ENCODE measurements at regions not wholly inside any gene's neighbourhood (a gene's known extent, or its start where the extent isn't known, plus 50 kb on each side); places are given as distances from the start of the nearest gene placed in this dataset.

GRCh38 chr4:149166365-149166764 lies 649.3 kb downstream of the IQCM start:
- ChIA-PET POLR2A (no interaction called here), CTCF (ENCODE audit: low intra/inter-chr PET ratio, low total read pairs) (no interaction called here)
- ATAC-seq = no peak
- WGBS (ENCODE audit: low lambda C conversion rate) = 0% methylated on average over 1 of the region's 1 CpG
- Histone ChIP-seq H3K9ac (ENCODE audit: insufficient read depth, low read depth, low read length) (no peak overlapping the region), H3K79me2 (ENCODE audit: insufficient read depth, low read length) (no peaks in the 10 kb centered on the region), H3K4me2 (ENCODE audit: low read depth, low read length) (no peak overlapping the region), H2AFZ (ENCODE audit: low read length) (no peak overlapping the region), H3K4me1 (ENCODE audit: insufficient read depth, low read length) (no peaks in the 10 kb centered on the region), H3K36me3 (replicated peaks in 1 of 2; ENCODE audit: control insufficient read depth in 1 of 2, insufficient read depth in 2 of 2, low read length in 2 of 2) (no peaks in the 10 kb centered on the region), H4K20me1 (ENCODE audit: insufficient read depth, low read length) (no peaks in the 10 kb centered on the region), H3K4me3 (replicated peaks in 1 of 3; ENCODE audit: insufficient read depth in 1 of 3, low read depth in 2 of 3, low read length in 3 of 3) (no peak overlapping the region), H3K9me3 (ENCODE audit: low read length) (peaks cover 2% of the 10 kb centered on the region; the same call in 1 of the 2 replicates), H3K27me3 (ENCODE audit: control insufficient read depth in 1 of 2, insufficient read depth in 2 of 2, low read length in 2 of 2) (no peaks in the 10 kb centered on the region), H3K27ac (ENCODE audit: extremely low read length, insufficient read depth, low read length) (no peak overlapping the region)
- no peak for DNase-seq (ENCODE audit: low spot score)
- FAIRE-seq = no peak
- TF ChIP-seq MEF2D (CRISPR knock-in tag; IDR thresholded peaks at IDR 0.05) (no peak), NFKB2 (CRISPR knock-in tag; IDR thresholded peaks at IDR 0.05; ENCODE audit: borderline replicate concordance) (no peak), PAF1 (CRISPR knock-in tag; IDR thresholded peaks at IDR 0.05) (no peak), ZNF546 (CRISPR knock-in tag; conservative IDR thresholded peaks at IDR 0.05) (no peak), ZNF232 (CRISPR knock-in tag; IDR thresholded peaks at IDR 0.05; ENCODE audit: borderline replicate concordance) (no peak)
- intact Hi-C loops (cut with micrococcal nuclease; ENCODE audit: unreplicated experiment) (no loop called here), in situ Hi-C loops (cut with HindIII; ENCODE audit: extremely low pct_ligation_motif_present, low pct_unique_long_range_greater_than_20kb) (no loop called here)
- no TSS peak for BruUV-seq (replicated peaks)

GRCh38 chr4:149164282-149164681 lies 651.4 kb downstream of the IQCM start:
- no TSS peak for BruUV-seq (replicated peaks)
- H2AFZ ChIP-seq (ENCODE audit: low read length) = no peak overlapping the region
- no peak for DNase-seq (ENCODE audit: low spot score)

More at GRCh38 chr4:149164282-149164681, 651.4 kb downstream of the IQCM start:
- H3K79me2 ChIP-seq (ENCODE audit: insufficient read depth, low read length) = no peaks in the 10 kb centered on the region
- no peaks in the 10 kb centered on the region for H3K27me3 ChIP-seq (ENCODE audit: control insufficient read depth in 1 of 2, insufficient read depth in 2 of 2, low read length in 2 of 2)
- H3K4me2 ChIP-seq (ENCODE audit: low read depth, low read length) = no peak overlapping the region
- no peak overlapping the region for H3K9ac ChIP-seq (ENCODE audit: insufficient read depth, low read depth, low read length)
- H3K4me1 ChIP-seq (ENCODE audit: insufficient read depth, low read length) = no peaks in the 10 kb centered on the region
- H3K36me3 ChIP-seq (replicated peaks in 1 of 2; ENCODE audit: control insufficient read depth in 1 of 2, insufficient read depth in 2 of 2, low read length in 2 of 2) = no peaks in the 10 kb centered on the region
- in situ Hi-C loops (cut with HindIII; ENCODE audit: extremely low pct_ligation_motif_present, low pct_unique_long_range_greater_than_20kb) (no loop called here), intact Hi-C loops (cut with micrococcal nuclease; ENCODE audit: unreplicated experiment) (no loop called here)
- ChIA-PET POLR2A (no interaction called here), CTCF (ENCODE audit: low intra/inter-chr PET ratio, low total read pairs) (no interaction called here)
- TF ChIP-seq JUNB (CRISPR knock-in tag; IDR thresholded peaks at IDR 0.05; ENCODE audit: borderline replicate concordance) = no peak
- no peak for TF ChIP-seq ZFAT (CRISPR knock-in tag; conservative IDR thresholded peaks at IDR 0.05)
- TF ChIP-seq RFXANK (CRISPR knock-in tag; IDR thresholded peaks at IDR 0.05) = no peak
- no peak for TF ChIP-seq RBM39 (IDR thresholded peaks at IDR 0.05; ENCODE audit: low read depth, low read length, poor library complexity, severe bottlenecking)
- TF ChIP-seq ZFP36L2 (CRISPR knock-in tag; IDR thresholded peaks at IDR 0.05) = no peak
- TF ChIP-seq EEA1 (CRISPR knock-in tag; IDR thresholded peaks at IDR 0.05; ENCODE audit: borderline replicate concordance) = no peak
- TF ChIP-seq ISL2 (CRISPR knock-in tag; IDR thresholded peaks at IDR 0.05) = no peak
- TF ChIP-seq RAD51 (IDR thresholded peaks at IDR 0.05; ENCODE audit: borderline replicate concordance) = no peak
- no peak for TF ChIP-seq MAX (IDR thresholded peaks at IDR 0.05)
- TF ChIP-seq, protein P1, sequence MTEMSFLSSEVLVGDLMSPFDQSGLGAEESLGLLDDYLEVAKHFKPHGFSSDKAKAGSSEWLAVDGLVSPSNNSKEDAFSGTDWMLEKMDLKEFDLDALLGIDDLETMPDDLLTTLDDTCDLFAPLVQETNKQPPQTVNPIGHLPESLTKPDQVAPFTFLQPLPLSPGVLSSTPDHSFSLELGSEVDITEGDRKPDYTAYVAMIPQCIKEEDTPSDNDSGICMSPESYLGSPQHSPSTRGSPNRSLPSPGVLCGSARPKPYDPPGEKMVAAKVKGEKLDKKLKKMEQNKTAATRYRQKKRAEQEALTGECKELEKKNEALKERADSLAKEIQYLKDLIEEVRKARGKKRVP (CRISPR knock-in tag; IDR thresholded peaks at IDR 0.05) = no peak
- TF ChIP-seq ZNF570 (CRISPR knock-in tag; IDR thresholded peaks at IDR 0.05; ENCODE audit: borderline replicate concordance) = no peak
- no peak for TF ChIP-seq SKI (IDR thresholded peaks at IDR 0.05; ENCODE audit: partially characterized antibody)
- no peak for TF ChIP-seq TAF1 (CRISPR knock-in tag; IDR thresholded peaks at IDR 0.05)
- peaks cover 5% of the 10 kb centered on the region; the same call in 1 of the 2 replicates for H3K9me3 ChIP-seq (ENCODE audit: low read length)
- H3K27ac ChIP-seq (ENCODE audit: extremely low read length, insufficient read depth, low read length) = no peak overlapping the region
- WGBS (ENCODE audit: low lambda C conversion rate) = 38% methylated on average over 3 of the region's 3 CpGs
- ATAC-seq = no peak
- no peak for FAIRE-seq
- no peaks in the 10 kb centered on the region for H4K20me1 ChIP-seq (ENCODE audit: insufficient read depth, low read length)
- no peak overlapping the region for H3K4me3 ChIP-seq (replicated peaks in 1 of 3; ENCODE audit: insufficient read depth in 1 of 3, low read depth in 2 of 3, low read length in 3 of 3)

Measured in HepG2 (cell line).